HEK293 (cell line): ENCODE measurements at regions not wholly inside any gene's neighbourhood (a gene's known extent, or its start where the extent isn't known, plus 50 kb on each side); places are given as distances from the start of the nearest gene placed in this dataset.

Experiments used
- CTCF ChIA-PET: fragments of 350-600 bp; formaldehyde crosslinking; extraction: SDS; loops from one replicate; lab custom pipeline; 2021; ENCODE audit warnings: antibody characterized with exemption; lab: Yijun Ruan, JAX
- POLR2A ChIA-PET: fragments of 300-600 bp; formaldehyde crosslinking; extraction: SDS; loops from one replicate; lab custom pipeline; 2020; ENCODE audit warnings: antibody characterized with exemption, inconsistent platforms; lab: Yijun Ruan, JAX
- H3K27ac ChIP-seq: fragments of 200-500 bp; sonication (Bioruptor generic); 2 replicates; pipeline ENCODE4 v1.5.1; 2014; ENCODE audit warnings: low read depth, low read length, control low read depth, inconsistent platforms; ENCODE audit errors: extremely low read depth
- H3K36me3 ChIP-seq, 2 experiments: fragments of 200-500 bp in 1 of 2; sonication (Bioruptor generic) in 1 of 2; 1 replicate in 1 of 2; 2 replicates in 1 of 2; pipeline ENCODE4 v1.5.1; 2014 to 2017; ENCODE audit warnings: inconsistent platforms in 2 of 2, low read length in 2 of 2; ENCODE audit not compliant: control insufficient read depth in 2 of 2, insufficient read depth in 1 of 2
- H3K4me1 ChIP-seq: fragments of 200-500 bp; sonication (Bioruptor generic); 2 replicates; pipeline ENCODE4 v1.5.1; 2014; ENCODE audit warnings: mild to moderate bottlenecking, low read length, inconsistent platforms; ENCODE audit not compliant: control insufficient read depth, insufficient read depth
- H3K4me3 ChIP-seq: 2 replicates; pipeline ENCODE4 v1.5.1; 2011; ENCODE audit warnings: low read depth, mild to moderate bottlenecking, control low read depth, low read length, moderate library complexity
- H3K9me3 ChIP-seq: fragments of 200-500 bp; sonication (Bioruptor generic); 2 replicates; pipeline ENCODE4 v1.5.1; 2014; ENCODE audit warnings: low read depth, low read length, inconsistent platforms; ENCODE audit not compliant: control insufficient read depth, insufficient read depth
- HIC1 ChIP-seq: fragments of 450-650 bp; formaldehyde crosslinking; IDR thresholded peaks from 2 replicates; pipeline ENCODE4 v1.5.1; 2016; ENCODE audit warnings: missing biosample characterization, missing genetic modification characterization
- ZBTB44 ChIP-seq: fragments of 450-650 bp; IDR thresholded peaks from 2 replicates; pipeline ENCODE4 v1.5.1; 2018; ENCODE audit warnings: missing biosample characterization, mild to moderate bottlenecking, missing genetic modification characterization
- ZBTB48 ChIP-seq: fragments of 450-650 bp; formaldehyde crosslinking; IDR thresholded peaks from 2 replicates; pipeline ENCODE4 v1.5.1; 2016; ENCODE audit warnings: missing biosample characterization, missing genetic modification characterization
- ZFP69B ChIP-seq: fragments of 450-650 bp; formaldehyde crosslinking; IDR thresholded peaks from 2 replicates; pipeline ENCODE4 v1.5.1; 2016; ENCODE audit warnings: missing biosample characterization, missing genetic modification characterization
- ZNF138 ChIP-seq: fragments of 450-650 bp; formaldehyde crosslinking; IDR thresholded peaks from 2 replicates; pipeline ENCODE4 v1.5.1; 2016; ENCODE audit warnings: missing biosample characterization, missing genetic modification characterization, borderline replicate concordance
- ZNF169 ChIP-seq: fragments of 450-650 bp; formaldehyde crosslinking; IDR thresholded peaks from 2 replicates; pipeline ENCODE4 v1.5.1; 2016; ENCODE audit warnings: missing biosample characterization, missing genetic modification characterization
- ZNF184 ChIP-seq: fragments of 450-650 bp; IDR thresholded peaks from 2 replicates; pipeline ENCODE4 v1.5.1; 2018; ENCODE audit warnings: missing biosample characterization, mild to moderate bottlenecking, missing genetic modification characterization
- ZNF510 ChIP-seq: fragments of 450-650 bp; formaldehyde crosslinking; IDR thresholded peaks from 2 replicates; pipeline ENCODE4 v1.5.1; 2018; ENCODE audit warnings: mild to moderate bottlenecking, missing genetic modification characterization, missing biosample characterization; ENCODE audit not compliant: insufficient replicate concordance
- ZNF521 ChIP-seq: fragments of 450-650 bp; formaldehyde crosslinking; IDR thresholded peaks from 2 replicates; pipeline ENCODE4 v1.5.1; 2017; ENCODE audit warnings: missing biosample characterization, mild to moderate bottlenecking, missing genetic modification characterization
- ZNF529 ChIP-seq: fragments of 450-650 bp; formaldehyde crosslinking; IDR thresholded peaks from 2 replicates; pipeline ENCODE4 v1.5.1; 2017; ENCODE audit warnings: missing genetic modification characterization, missing biosample characterization; ENCODE audit not compliant: insufficient replicate concordance
- ZNF658 ChIP-seq: fragments of 450-650 bp; formaldehyde crosslinking; IDR thresholded peaks from 2 replicates; pipeline ENCODE4; 2016; ENCODE audit warnings: missing biosample characterization, missing genetic modification characterization
- ZNF747 ChIP-seq: fragments of 450-650 bp; formaldehyde crosslinking; IDR thresholded peaks from 2 replicates; pipeline ENCODE4 v1.5.1; 2016; ENCODE audit warnings: missing biosample characterization, missing genetic modification characterization
- ZNF776 ChIP-seq: fragments of 450-650 bp; formaldehyde crosslinking; IDR thresholded peaks from 2 replicates; pipeline ENCODE4 v1.5.0; 2017; ENCODE audit warnings: missing biosample characterization, missing genetic modification characterization, borderline replicate concordance
- ZNF792 ChIP-seq: fragments of 450-650 bp; formaldehyde crosslinking; IDR thresholded peaks from 2 replicates; pipeline ENCODE4 v1.5.1; 2016; ENCODE audit warnings: missing biosample characterization, missing genetic modification characterization
- ZNF843 ChIP-seq: fragments of 450-650 bp; formaldehyde crosslinking; IDR thresholded peaks from 2 replicates; pipeline ENCODE4 v1.5.1; 2016; ENCODE audit warnings: missing biosample characterization, missing genetic modification characterization
- TF ChIP-seq, protein P1 (sequence below): fragments of 450-650 bp; formaldehyde crosslinking; IDR thresholded peaks from 2 replicates; pipeline ENCODE4 v1.5.1; 2016; ENCODE audit warnings: missing biosample characterization, missing genetic modification characterization
- TF ChIP-seq, protein P2 (sequence below): fragments of 450-650 bp; formaldehyde crosslinking; IDR thresholded peaks from 2 replicates; pipeline ENCODE4 v1.5.1; 2017; ENCODE audit warnings: missing biosample characterization, missing genetic modification characterization
- TF ChIP-seq, protein P3 (sequence below): fragments of 450-650 bp; formaldehyde crosslinking; IDR thresholded peaks from 2 replicates; pipeline ENCODE4 v1.5.1; 2017; ENCODE audit warnings: missing biosample characterization, missing genetic modification characterization
- TF ChIP-seq, protein P4 (sequence below): fragments of 450-650 bp; formaldehyde crosslinking; IDR thresholded peaks from 2 replicates; pipeline ENCODE4 v1.5.1; 2016; ENCODE audit warnings: missing biosample characterization, missing genetic modification characterization

DNA sequence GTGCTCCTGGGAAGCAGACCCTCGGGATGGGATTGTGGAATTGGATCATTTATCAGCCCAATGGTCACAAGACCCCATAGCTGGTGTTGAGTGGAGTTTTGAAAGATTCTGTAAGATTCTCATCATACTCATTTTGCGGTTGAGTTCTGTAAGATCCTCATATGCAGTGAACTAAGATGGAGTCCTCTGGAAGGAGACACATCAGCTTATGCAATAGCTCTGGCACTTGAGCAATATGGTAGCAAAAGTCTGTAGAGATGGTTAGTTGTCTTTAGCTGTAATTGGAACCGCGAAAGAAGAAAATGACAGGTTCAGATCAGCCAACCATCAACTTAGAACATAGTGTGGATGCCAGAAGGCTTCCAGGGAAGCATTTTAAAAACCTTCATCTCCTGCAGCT, 184.5 kb upstream of the TSC22D2 start:
- ChIA-PET CTCF (interaction anchor here (0.6 to 1.9 kb wide), 4 partner anchors 258 to 293 kb away, joined by 4 to 9 read pairs (median 6); no protein-coding TSS in a partner anchor), POLR2A (no interaction called here)
- Histone ChIP-seq H3K4me3 (no peak overlapping the region), H3K36me3 (no peaks in the 10 kb centered on the region), H3K9me3 (no peaks in the 10 kb centered on the region), H3K27ac (no peak overlapping the region), H3K4me1 (no peaks in the 10 kb centered on the region; the same call in 1 of the 2 replicates)
- no peak for TF ChIP-seq ZNF138 (tag by site-specific recombination)

GRCh38 chr3:150222691-150223489, 185.2 kb upstream of the TSC22D2 start:
- Histone ChIP-seq H3K36me3 (no peaks in the 10 kb centered on the region), H3K4me3 (no peak overlapping the region), H3K9me3 (no peaks in the 10 kb centered on the region), H3K4me1 (no peaks in the 10 kb centered on the region; the same call in 1 of the 2 replicates), H3K27ac (no peak overlapping the region)
- ChIA-PET POLR2A (no interaction called here), CTCF (interaction anchor here (0.6 to 1.9 kb wide), 4 partner anchors 257 to 292 kb away, joined by 4 to 9 read pairs (median 6); no protein-coding TSS in a partner anchor)
- TF ChIP-seq ZNF521 (tag by site-specific recombination) (no peak), ZNF843 (tag by site-specific recombination) (no peak), ZNF792 (tag by site-specific recombination) (no peak), ZBTB48 (tag by site-specific recombination) (no peak), ZNF529 (tag by site-specific recombination) (no peak), ZNF184 (tag by site-specific recombination) (no peak)
- TF ChIP-seq, protein P1, sequence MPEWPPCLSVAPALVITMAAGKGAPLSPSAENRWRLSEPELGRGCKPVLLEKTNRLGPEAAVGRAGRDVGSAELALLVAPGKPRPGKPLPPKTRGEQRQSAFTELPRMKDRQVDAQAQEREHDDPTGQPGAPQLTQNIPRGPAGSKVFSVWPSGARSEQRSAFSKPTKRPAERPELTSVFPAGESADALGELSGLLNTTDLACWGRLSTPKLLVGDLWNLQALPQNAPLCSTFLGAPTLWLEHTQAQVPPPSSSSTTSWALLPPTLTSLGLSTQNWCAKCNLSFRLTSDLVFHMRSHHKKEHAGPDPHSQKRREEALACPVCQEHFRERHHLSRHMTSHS (tag by site-specific recombination) = no peak
- TF ChIP-seq, protein P2, sequence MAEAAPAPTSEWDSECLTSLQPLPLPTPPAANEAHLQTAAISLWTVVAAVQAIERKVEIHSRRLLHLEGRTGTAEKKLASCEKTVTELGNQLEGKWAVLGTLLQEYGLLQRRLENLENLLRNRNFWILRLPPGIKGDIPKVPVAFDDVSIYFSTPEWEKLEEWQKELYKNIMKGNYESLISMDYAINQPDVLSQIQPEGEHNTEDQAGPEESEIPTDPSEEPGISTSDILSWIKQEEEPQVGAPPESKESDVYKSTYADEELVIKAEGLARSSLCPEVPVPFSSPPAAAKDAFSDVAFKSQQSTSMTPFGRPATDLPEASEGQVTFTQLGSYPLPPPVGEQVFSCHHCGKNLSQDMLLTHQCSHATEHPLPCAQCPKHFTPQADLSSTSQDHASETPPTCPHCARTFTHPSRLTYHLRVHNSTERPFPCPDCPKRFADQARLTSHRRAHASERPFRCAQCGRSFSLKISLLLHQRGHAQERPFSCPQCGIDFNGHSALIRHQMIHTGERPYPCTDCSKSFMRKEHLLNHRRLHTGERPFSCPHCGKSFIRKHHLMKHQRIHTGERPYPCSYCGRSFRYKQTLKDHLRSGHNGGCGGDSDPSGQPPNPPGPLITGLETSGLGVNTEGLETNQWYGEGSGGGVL (tag by site-specific recombination) = no peak

GRCh38 chr3:150221904-150222523, 186.1 kb upstream of the TSC22D2 start:
- H3K27ac ChIP-seq = no peak overlapping the region
- TF ChIP-seq ZNF510 (no peak), ZNF747 (tag by site-specific recombination) (no peak), ZBTB44 (tag by site-specific recombination) (no peak), ZFP69B (tag by site-specific recombination) (no peak), HIC1 (tag by site-specific recombination) (no peak), ZNF169 (tag by site-specific recombination) (no peak), ZNF776 (tag by site-specific recombination) (peak; percentile 27; the same call in 1 of the 2 replicates), ZNF658 (tag by site-specific recombination) (no peak)
- TF ChIP-seq, protein P3, sequence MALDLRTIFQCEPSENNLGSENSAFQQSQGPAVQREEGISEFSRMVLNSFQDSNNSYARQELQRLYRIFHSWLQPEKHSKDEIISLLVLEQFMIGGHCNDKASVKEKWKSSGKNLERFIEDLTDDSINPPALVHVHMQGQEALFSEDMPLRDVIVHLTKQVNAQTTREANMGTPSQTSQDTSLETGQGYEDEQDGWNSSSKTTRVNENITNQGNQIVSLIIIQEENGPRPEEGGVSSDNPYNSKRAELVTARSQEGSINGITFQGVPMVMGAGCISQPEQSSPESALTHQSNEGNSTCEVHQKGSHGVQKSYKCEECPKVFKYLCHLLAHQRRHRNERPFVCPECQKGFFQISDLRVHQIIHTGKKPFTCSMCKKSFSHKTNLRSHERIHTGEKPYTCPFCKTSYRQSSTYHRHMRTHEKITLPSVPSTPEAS (tag by site-specific recombination) = peak; percentile 89
- TF ChIP-seq, protein P4, sequence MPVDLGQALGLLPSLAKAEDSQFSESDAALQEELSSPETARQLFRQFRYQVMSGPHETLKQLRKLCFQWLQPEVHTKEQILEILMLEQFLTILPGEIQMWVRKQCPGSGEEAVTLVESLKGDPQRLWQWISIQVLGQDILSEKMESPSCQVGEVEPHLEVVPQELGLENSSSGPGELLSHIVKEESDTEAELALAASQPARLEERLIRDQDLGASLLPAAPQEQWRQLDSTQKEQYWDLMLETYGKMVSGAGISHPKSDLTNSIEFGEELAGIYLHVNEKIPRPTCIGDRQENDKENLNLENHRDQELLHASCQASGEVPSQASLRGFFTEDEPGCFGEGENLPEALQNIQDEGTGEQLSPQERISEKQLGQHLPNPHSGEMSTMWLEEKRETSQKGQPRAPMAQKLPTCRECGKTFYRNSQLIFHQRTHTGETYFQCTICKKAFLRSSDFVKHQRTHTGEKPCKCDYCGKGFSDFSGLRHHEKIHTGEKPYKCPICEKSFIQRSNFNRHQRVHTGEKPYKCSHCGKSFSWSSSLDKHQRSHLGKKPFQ (tag by site-specific recombination) = no peak

More at GRCh38 chr3:150221904-150222523, 186.1 kb upstream of the TSC22D2 start:
- ChIA-PET CTCF (interaction anchor here (0.6 to 1.9 kb wide), 2 partner anchors 115 to 256 kb away, joined by 3 to 5 read pairs; no protein-coding TSS in a partner anchor), POLR2A (no interaction called here)
- H3K4me3 ChIP-seq = no peak overlapping the region
- H3K36me3 ChIP-seq = no peaks in the 10 kb centered on the region
- H3K4me1 ChIP-seq = no peaks in the 10 kb centered on the region; the same call in 1 of the 2 replicates
- H3K9me3 ChIP-seq = no peaks in the 10 kb centered on the region
